Ovary (tissue), 7 donors: ENCODE measurements at regions not wholly inside any gene's neighbourhood (a gene's known extent, or its start where the extent isn't known, plus 50 kb on each side); places are given as distances from the start of the nearest gene placed in this dataset.

Source experiments
- DNase-seq, 5 donors: peaks; one replicate each; pipeline ENCODE4 v3.0.0-alpha.2; 2019 to 2020
- H3K27ac ChIP-seq, 2 donors: fragments of 200-600 bp; one replicate each; pipeline versions ENCODE4 v1.5.1 to v1.8.0; 2019 to 2022
- H3K27me3 ChIP-seq: fragments of 200-600 bp; one replicate; pipeline ENCODE4 v1.8.0; 2022
- H3K36me3 ChIP-seq: fragments of 200-600 bp; sonication (generic); one replicate; pipeline ENCODE4 v1.5.1; 2019
- H3K4me1 ChIP-seq: one replicate; pipeline ENCODE4 v1.8.1; 2013; ENCODE audit warnings: mild to moderate bottlenecking, moderate library complexity; ENCODE audit not compliant: insufficient read depth
- H3K4me3 ChIP-seq: fragments of 200-600 bp; sonication (generic); one replicate; pipeline ENCODE4 v1.5.1; 2017
- H3K9me3 ChIP-seq, 2 donors: fragments of 200-600 bp in 1 of 2; sonication (generic) in 1 of 2; one replicate each; pipeline versions ENCODE4 v1.5.1 to v1.8.1; 2013 to 2019; ENCODE audit warnings: mild to moderate bottlenecking in 1 of 2, moderate library complexity in 1 of 2
- CTCF ChIP-seq, 3 donors: fragments of 450-650 bp in 2 of 3; fragments of 200-600 bp in 1 of 3; IDR thresholded peaks; one replicate each; pipeline versions ENCODE4 v1.5.1 to v1.8.0; 2016 to 2022; ENCODE audit warnings: antibody characterized with exemption in 3 of 3, mild to moderate bottlenecking in 1 of 3
- EP300 ChIP-seq: sonication (generic); formaldehyde crosslinking; IDR thresholded peaks from one replicate; pipeline ENCODE4 v1.6.1; 2017; ENCODE audit warnings: antibody characterized with exemption
- POLR2A ChIP-seq: fragments of 450-650 bp; IDR thresholded peaks from one replicate; pipeline ENCODE4 v1.6.1; 2017; ENCODE audit warnings: antibody characterized with exemption, mild to moderate bottlenecking, moderate library complexity
- WGBS, 3 donors: extraction: QIAGEN DNeasy Blood & Tissue Kit in 1 of 3; methylation state at CpG; one replicate each; pipeline versions ENCODE4 v1.1.5 to v1.1.7; 2013 to 2017; 5-methylcytosine and 5-hydroxymethylcytosine counted together
- intact Hi-C, 4 donors: fragments of 100-400 bp; cut with DNase I; formaldehyde crosslinking; loops; one replicate each; pipeline versions ENCODE4 v1.11.0 to v1.15.1; 2022 to 2023
- donor health status: DM: no; HTN: no; CAD: no; lungs with moderate emphysema.
- donor health status: DM: no; HTN: no; CAD: no.
- donor health status: Bipolar disorder and iron deficiency.
- donor health status: DM: no; HTN: no; CAD: no.
- donor health status: DM: yes; HTN: yes; CAD: no.

- WGBS, 3 donors = 84 to 86% (median 85%) methylated on average over 1 of the region's 1 CpG
- DNase-seq = no peak
- Histone ChIP-seq H3K27me3 (no peaks in the 10 kb centered on the region), H3K9me3 (no peaks in the 10 kb centered on the region), H3K27ac (no peak overlapping the region), H3K4me1 (peaks cover 5% of the 10 kb centered on the region), H3K36me3 (no peaks in the 10 kb centered on the region), H3K4me3 (no peak overlapping the region)
- TF ChIP-seq EP300 = no peak
- TF ChIP-seq POLR2A = no peak
- no peak for TF ChIP-seq CTCF (IDR thresholded peaks at IDR 0.05)
- intact Hi-C loops = loop anchor here in 1 of 4 donors (10.0 kb wide), 1 partner anchor 228 kb away; no protein-coding TSS in a partner anchor
Measured at GRCh38 chr5:38663249-38663648, 106.8 kb upstream of the LIFR start.

DNA sequence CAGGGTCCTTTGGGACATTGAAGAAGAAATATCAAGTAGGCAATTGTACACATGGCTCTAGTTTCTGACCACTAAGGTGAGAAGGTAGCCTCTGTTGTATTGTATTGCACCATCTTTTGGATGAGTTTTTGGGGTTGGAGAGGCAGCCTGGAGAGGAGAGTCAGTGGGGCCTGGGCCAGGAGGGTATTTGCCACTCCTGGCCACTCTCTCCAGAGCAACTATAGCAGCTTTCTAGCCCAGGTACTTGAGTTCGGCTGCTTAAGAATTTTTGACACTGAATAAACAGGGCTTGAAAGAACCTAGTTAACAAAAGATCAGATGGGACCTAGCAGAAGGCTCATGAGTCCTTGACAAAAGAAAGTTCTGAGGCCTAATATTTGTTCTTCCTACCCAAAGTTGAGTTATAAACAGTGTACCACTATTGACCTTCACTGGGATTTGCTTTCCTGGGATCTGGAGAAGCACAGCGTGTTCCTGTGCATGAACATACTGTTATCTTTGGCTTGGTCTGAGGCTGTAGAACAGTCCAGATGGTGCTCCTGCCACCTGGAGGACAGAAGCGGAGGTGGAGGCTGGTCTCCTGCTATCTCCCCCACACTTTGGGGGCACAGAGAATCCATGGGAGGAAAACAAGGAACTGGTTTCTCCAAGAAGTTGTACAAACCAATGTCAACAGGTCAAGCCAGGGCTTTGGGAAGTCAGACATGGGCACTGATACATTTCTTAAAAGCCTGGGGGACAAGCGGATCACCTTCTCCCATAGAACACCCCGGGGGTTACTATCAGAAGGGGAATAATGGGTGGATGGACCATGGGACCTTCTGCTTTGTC, 110.4 kb upstream of the LIFR start:
- no peak overlapping the region for H3K27ac ChIP-seq
- 63 to 64% (median 63%) methylated on average over 5 of the region's 5 CpGs for WGBS, 3 donors
- H3K9me3 ChIP-seq = no peaks in the 10 kb centered on the region
- intact Hi-C loops = loop anchor here in 2 of 4 donors (5.0 to 10.0 kb wide), 2 partner anchors 225 to 232 kb away; no protein-coding TSS in a partner anchor
- no peaks in the 10 kb centered on the region for H3K36me3 ChIP-seq
- TF ChIP-seq POLR2A = no peak
- TF ChIP-seq EP300 = no peak
- TF ChIP-seq CTCF (IDR thresholded peaks at IDR 0.05) = peak in 1 of 3 donors; percentile 20
- DNase-seq = peak; percentile 23 to 71 (median 34)
- no peak overlapping the region for H3K4me3 ChIP-seq
- H3K27me3 ChIP-seq = no peaks in the 10 kb centered on the region
- H3K4me1 ChIP-seq = peaks cover 5% of the 10 kb centered on the region

- WGBS, 3 donors = 65 to 81% (median 74%) methylated on average over 1 of the region's 1 CpG
- H3K4me1 ChIP-seq = peaks cover 5% of the 10 kb centered on the region
- intact Hi-C loops = loop anchor here in 2 of 4 donors (5.0 to 10.0 kb wide), 2 partner anchors 225 to 233 kb away; no protein-coding TSS in a partner anchor
- no peaks in the 10 kb centered on the region for H3K36me3 ChIP-seq
- H3K27me3 ChIP-seq = no peaks in the 10 kb centered on the region
- H3K27ac ChIP-seq = no peak overlapping the region
- TF ChIP-seq EP300 = no peak
- TF ChIP-seq CTCF (IDR thresholded peaks at IDR 0.05) = no peak
- no peak for TF ChIP-seq POLR2A
- no peak overlapping the region for H3K4me3 ChIP-seq
- H3K9me3 ChIP-seq = no peaks in the 10 kb centered on the region
- DNase-seq = no peak
Measured at GRCh38 chr5:38667499-38667776, 111.0 kb upstream of the LIFR start.

GRCh38 chr5:38669361-38669880, 113.0 kb upstream of the LIFR start:
- intact Hi-C loops = loop anchor here in 2 of 4 donors (5.0 to 10.0 kb wide), 2 partner anchors 227 to 235 kb away; no protein-coding TSS in a partner anchor
- Histone ChIP-seq H3K4me3 (no peak overlapping the region), H3K36me3 (no peaks in the 10 kb centered on the region), H3K27ac (no peak overlapping the region), H3K9me3 (no peaks in the 10 kb centered on the region), H3K4me1 (peaks cover 2% of the 10 kb centered on the region), H3K27me3 (no peaks in the 10 kb centered on the region)
- WGBS, 3 donors = 90 to 94% (median 94%) methylated on average over 2 of the region's 2 CpGs
- no peak for DNase-seq
- TF ChIP-seq CTCF (IDR thresholded peaks at IDR 0.05) = no peak
- no peak for TF ChIP-seq POLR2A
- no peak for TF ChIP-seq EP300
